HCT116 (cell line): ENCODE measurements at regions not wholly inside any gene's neighbourhood (a gene's known extent, or its start where the extent isn't known, plus 50 kb on each side); places are given as distances from the start of the nearest gene placed in this dataset.

ENCODE experiments used
- ATAC-seq: fragments of 200-7000 bp; cut with Tn5 transposase; 2 replicates; pipeline ENCODE4 v1.9.1; 2020; ENCODE audit warnings: mild to moderate bottlenecking, moderate library complexity
- BruUV-seq: library from RNA; stranded (reverse); fragments of 400-500 nt; replicated peaks from 2 replicates; lab custom pipeline; 2021; lab: Mats Ljungman, UMichigan
- CTCF ChIA-PET: fragments of 300-600 bp; sonication (Branson Sonifier 250); formaldehyde crosslinking; loops from one replicate; lab custom pipeline; 2021; ENCODE audit warnings: antibody characterized with exemption; lab: Charles Lee
- POLR2A ChIA-PET: fragments of 300-600, 350-600 bp; sonication (Branson Sonifier 250); formaldehyde crosslinking; loops from one replicate; lab custom pipeline; 2021; ENCODE audit warnings: antibody characterized with exemption; lab: Charles Lee
- RAD21 ChIA-PET, 2 experiments: fragments of 300-600 bp; sonication (Branson Sonifier 250); formaldehyde crosslinking; loops; one replicate each; lab custom pipeline; 2023; ENCODE audit warnings: low total read pairs in 2 of 2; ENCODE audit not compliant: uncharacterized antibody in 2 of 2, unreplicated experiment in 2 of 2, low non-redundant PET in 1 of 2; lab: Charles Lee
- DNase-seq: peaks from one replicate; pipeline ENCODE4 v3.0.0-alpha.2; 2010; ENCODE audit warnings: low read depth, low spot score
- H2AFZ ChIP-seq: fragments of 200-600 bp; shearing (Covaris generic), sonication (generic); 2 replicates; pipeline ENCODE4 v1.6.1; 2017; ENCODE audit warnings: low read depth, mixed run types, mixed read lengths, antibody characterized with exemption, low read length; ENCODE audit not compliant: poor library complexity, severe bottlenecking
- H3K27ac ChIP-seq: 2 replicates; pipeline ENCODE4 v1.5.1; 2012; ENCODE audit warnings: low read depth, low read length
- H3K27me3 ChIP-seq: fragments of 200-600 bp; sonication (generic); 2 replicates; pipeline ENCODE4 v1.6.1; 2016; ENCODE audit warnings: mixed run types, low read length, mixed read lengths; ENCODE audit not compliant: insufficient read depth
- H3K36me3 ChIP-seq, 2 experiments: fragments of 200-500 bp in 1 of 2; fragments of 200-600 bp in 1 of 2; sonication (Bioruptor generic) in 1 of 2; sonication (generic) in 1 of 2; 2 replicates each; pipeline versions ENCODE4 v1.5.1 to v1.6.1; 2014 to 2016; ENCODE audit warnings: low read length in 2 of 2, inconsistent platforms in 1 of 2, mixed read lengths in 1 of 2, mixed run types in 1 of 2; ENCODE audit not compliant: insufficient read depth in 2 of 2, control insufficient read depth in 1 of 2
- H3K4me1 ChIP-seq, 2 experiments: fragments of 200-600 bp in 1 of 2; sonication (generic) in 1 of 2; 2 replicates each; pipeline versions ENCODE4 v1.5.1 to v1.6.1; 2012 to 2017; ENCODE audit warnings: low read length in 2 of 2, inconsistent platforms in 1 of 2, mild to moderate bottlenecking in 1 of 2, mixed read lengths in 1 of 2, mixed run types in 1 of 2, moderate library complexity in 1 of 2; ENCODE audit not compliant: insufficient read depth in 2 of 2, control insufficient read depth in 1 of 2
- H3K4me2 ChIP-seq: fragments of 200-600 bp; sonication (generic); 2 replicates; pipeline ENCODE4 v1.6.1; 2017; ENCODE audit warnings: mixed run types, low read length, mixed read lengths
- H3K4me3 ChIP-seq, 2 experiments: fragments of 200-600 bp in 1 of 2; sonication (generic) in 1 of 2; replicated peaks in 1 of 2; 2 replicates each; pipeline ENCODE4 v1.5.1; 2011 to 2016; ENCODE audit warnings: low read length in 2 of 2, control low read depth in 1 of 2, low read depth in 1 of 2, mild to moderate bottlenecking in 1 of 2, mixed read lengths in 1 of 2, mixed run types in 1 of 2
- H3K79me2 ChIP-seq: fragments of 200-600 bp; sonication (generic); 2 replicates; pipeline ENCODE4 v1.6.1; 2017; ENCODE audit warnings: mild to moderate bottlenecking, mixed run types, low read length, moderate library complexity, mixed read lengths; ENCODE audit not compliant: insufficient read depth
- H3K9ac ChIP-seq: fragments of 200-600 bp; sonication (generic); 2 replicates; pipeline ENCODE4 v1.6.1; 2016; ENCODE audit warnings: low read length, mixed read lengths
- H3K9me2 ChIP-seq: fragments of 200-600 bp; sonication (generic), shearing (Covaris generic); 2 replicates; pipeline ENCODE4 v1.6.1; 2017; ENCODE audit warnings: mixed run types, mild to moderate bottlenecking, moderate library complexity; ENCODE audit not compliant: insufficient read depth
- H3K9me3 ChIP-seq, 2 experiments: fragments of 200-500 bp in 1 of 2; fragments of 200-600 bp in 1 of 2; sonication (Bioruptor generic) in 1 of 2; sonication (generic) in 1 of 2; 2 replicates each; pipeline ENCODE4 v1.6.1; 2014 to 2017; ENCODE audit warnings: low read length in 2 of 2, mixed read lengths in 2 of 2, inconsistent platforms in 1 of 2, low read depth in 1 of 2, mild to moderate bottlenecking in 1 of 2, mixed run types in 1 of 2, moderate library complexity in 1 of 2; ENCODE audit not compliant: control insufficient read depth in 1 of 2, insufficient read depth in 1 of 2
- H4K20me1 ChIP-seq: fragments of 200-600 bp; sonication (generic), shearing (Covaris generic); 2 replicates; pipeline ENCODE4 v1.6.1; 2017; ENCODE audit warnings: mixed run types, mild to moderate bottlenecking, moderate library complexity; ENCODE audit not compliant: insufficient read depth
- CBX3 ChIP-seq: IDR thresholded peaks from 2 replicates; pipeline ENCODE4 v1.6.1; 2012; ENCODE audit warnings: low read depth
- EGR1 ChIP-seq: IDR thresholded peaks from 2 replicates; pipeline ENCODE4 v1.6.1; 2012; ENCODE audit warnings: low read depth
- ELF1 ChIP-seq: IDR thresholded peaks from 2 replicates; pipeline ENCODE4 v1.6.1; 2012; ENCODE audit warnings: low read depth, borderline replicate concordance
- EZH2 ChIP-seq: fragments of 200-600 bp; sonication (generic); IDR thresholded peaks from 2 replicates; pipeline ENCODE4 v1.6.1; 2017; ENCODE audit warnings: antibody characterized with exemption, mixed run types
- EZH2phosphoT487 ChIP-seq: fragments of 200-600 bp; IDR thresholded peaks from 2 replicates; pipeline ENCODE4 v1.6.1; 2018; ENCODE audit warnings: antibody characterized with exemption, borderline replicate concordance
- FOSL1 ChIP-seq: IDR thresholded peaks from 2 replicates; pipeline ENCODE4 v1.6.1; 2012; ENCODE audit warnings: low read depth
- JUND ChIP-seq: IDR thresholded peaks from 2 replicates; pipeline ENCODE4 v1.6.1; 2012
- MAX ChIP-seq: IDR thresholded peaks from 2 replicates; pipeline ENCODE4 v1.6.1; 2012
- POLR2A ChIP-seq: IDR thresholded peaks from 2 replicates; pipeline ENCODE4 v1.7.0; 2011; ENCODE audit warnings: borderline replicate concordance; ENCODE audit not compliant: insufficient read depth, insufficient read length; ENCODE audit errors: extremely low read depth
- POLR2AphosphoS5 ChIP-seq: IDR thresholded peaks from 2 replicates; pipeline ENCODE4 v1.6.1; 2011; ENCODE audit warnings: mild to moderate bottlenecking, low read depth, low read length, moderate library complexity
- SIN3A ChIP-seq: IDR thresholded peaks from 2 replicates; pipeline ENCODE4 v1.6.1; 2012; ENCODE audit warnings: low read depth
- SP1 ChIP-seq: IDR thresholded peaks from 2 replicates; pipeline ENCODE4 v1.6.1; 2012; ENCODE audit warnings: low read depth
- TCF7L2 ChIP-seq: IDR thresholded peaks from 2 replicates; pipeline ENCODE4 v1.7.0; 2011; ENCODE audit warnings: borderline replicate concordance, inconsistent platforms; ENCODE audit not compliant: insufficient read depth, insufficient read length; ENCODE audit errors: extremely low read depth
- ZFX ChIP-seq: fragments of 450-650 bp; IDR thresholded peaks from 2 replicates; pipeline ENCODE4 v1.6.1; 2017
- ZNF274 ChIP-seq: fragments of 200-500 bp; sonication (Bioruptor generic); IDR thresholded peaks from 2 replicates; pipeline ENCODE4 v1.6.1; 2014; ENCODE audit warnings: mild to moderate bottlenecking, low read depth, low read length, inconsistent platforms
- intact Hi-C: fragments of 100-400 bp; cut with micrococcal nuclease; formaldehyde crosslinking; loops from 2 replicates; pipeline ENCODE4 v1.10.0; 2022
- TF ChIP-seq, protein P1 (sequence below): IDR thresholded peaks from 2 replicates; pipeline ENCODE4 v1.6.1; 2012; ENCODE audit warnings: low read depth
- TF ChIP-seq, protein P2 (sequence below), 3 experiments: fragments of 200-600 bp in 1 of 3; sonication (generic) in 1 of 3; IDR thresholded peaks in 2 of 3; conservative IDR thresholded peaks in 1 of 3; 2 replicates each; pipeline ENCODE4 v1.5.1; 2012 to 2017; ENCODE audit warnings: low read depth in 2 of 3, low read length in 2 of 3, antibody characterized with exemption in 1 of 3, borderline replicate concordance in 1 of 3, control low read depth in 1 of 3, mild to moderate bottlenecking in 1 of 3, mixed read lengths in 1 of 3, mixed run types in 1 of 3, moderate library complexity in 1 of 3; ENCODE audit not compliant: insufficient read depth in 1 of 3

DNA sequence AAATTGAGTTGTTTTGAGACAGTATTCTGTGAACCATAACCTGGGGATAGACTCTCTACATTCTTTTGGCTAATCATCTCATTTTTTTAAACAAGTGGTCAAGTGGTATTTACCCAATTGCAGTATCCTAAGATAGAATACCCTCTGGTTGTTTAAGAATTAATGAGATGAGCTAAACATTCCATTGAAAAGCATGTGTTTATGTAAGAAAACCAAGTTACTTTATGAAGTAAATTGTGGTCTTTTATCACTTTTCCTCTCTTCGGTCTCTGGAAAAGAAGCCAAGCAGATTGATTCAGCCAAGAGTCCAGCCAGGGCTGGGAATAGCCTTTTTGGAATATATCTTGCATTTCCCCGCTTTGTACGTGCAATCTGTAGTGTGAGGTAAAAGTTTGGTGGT is 185.7 kb upstream of the TOPAZ1 start:
- no TSS peak for BruUV-seq
- Histone ChIP-seq H3K9ac (no peak overlapping the region), H3K27ac (no peak overlapping the region), H3K9me3 (no peaks in the 10 kb centered on the region)
- intact Hi-C loops, result no loop called here
- ChIA-PET RAD21 (no interaction called here), POLR2A (no interaction called here), CTCF (no interaction called here)
- ATAC-seq, result no peak
- TF ChIP-seq JUND (no peak), EGR1 (no peak), ZNF274 (no peak), MAX (no peak), CBX3 (no peak), TCF7L2 (no peak), ELF1 (no peak), FOSL1 (no peak), EZH2phosphoT487 (no peak), POLR2AphosphoS5 (no peak), SIN3A (no peak), ZFX (no peak), EZH2 (no peak), POLR2A (no peak), SP1 (no peak)
- TF ChIP-seq, protein P1, sequence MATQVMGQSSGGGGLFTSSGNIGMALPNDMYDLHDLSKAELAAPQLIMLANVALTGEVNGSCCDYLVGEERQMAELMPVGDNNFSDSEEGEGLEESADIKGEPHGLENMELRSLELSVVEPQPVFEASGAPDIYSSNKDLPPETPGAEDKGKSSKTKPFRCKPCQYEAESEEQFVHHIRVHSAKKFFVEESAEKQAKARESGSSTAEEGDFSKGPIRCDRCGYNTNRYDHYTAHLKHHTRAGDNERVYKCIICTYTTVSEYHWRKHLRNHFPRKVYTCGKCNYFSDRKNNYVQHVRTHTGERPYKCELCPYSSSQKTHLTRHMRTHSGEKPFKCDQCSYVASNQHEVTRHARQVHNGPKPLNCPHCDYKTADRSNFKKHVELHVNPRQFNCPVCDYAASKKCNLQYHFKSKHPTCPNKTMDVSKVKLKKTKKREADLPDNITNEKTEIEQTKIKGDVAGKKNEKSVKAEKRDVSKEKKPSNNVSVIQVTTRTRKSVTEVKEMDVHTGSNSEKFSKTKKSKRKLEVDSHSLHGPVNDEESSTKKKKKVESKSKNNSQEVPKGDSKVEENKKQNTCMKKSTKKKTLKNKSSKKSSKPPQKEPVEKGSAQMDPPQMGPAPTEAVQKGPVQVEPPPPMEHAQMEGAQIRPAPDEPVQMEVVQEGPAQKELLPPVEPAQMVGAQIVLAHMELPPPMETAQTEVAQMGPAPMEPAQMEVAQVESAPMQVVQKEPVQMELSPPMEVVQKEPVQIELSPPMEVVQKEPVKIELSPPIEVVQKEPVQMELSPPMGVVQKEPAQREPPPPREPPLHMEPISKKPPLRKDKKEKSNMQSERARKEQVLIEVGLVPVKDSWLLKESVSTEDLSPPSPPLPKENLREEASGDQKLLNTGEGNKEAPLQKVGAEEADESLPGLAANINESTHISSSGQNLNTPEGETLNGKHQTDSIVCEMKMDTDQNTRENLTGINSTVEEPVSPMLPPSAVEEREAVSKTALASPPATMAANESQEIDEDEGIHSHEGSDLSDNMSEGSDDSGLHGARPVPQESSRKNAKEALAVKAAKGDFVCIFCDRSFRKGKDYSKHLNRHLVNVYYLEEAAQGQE, result no peak
- TF ChIP-seq, protein P2, sequence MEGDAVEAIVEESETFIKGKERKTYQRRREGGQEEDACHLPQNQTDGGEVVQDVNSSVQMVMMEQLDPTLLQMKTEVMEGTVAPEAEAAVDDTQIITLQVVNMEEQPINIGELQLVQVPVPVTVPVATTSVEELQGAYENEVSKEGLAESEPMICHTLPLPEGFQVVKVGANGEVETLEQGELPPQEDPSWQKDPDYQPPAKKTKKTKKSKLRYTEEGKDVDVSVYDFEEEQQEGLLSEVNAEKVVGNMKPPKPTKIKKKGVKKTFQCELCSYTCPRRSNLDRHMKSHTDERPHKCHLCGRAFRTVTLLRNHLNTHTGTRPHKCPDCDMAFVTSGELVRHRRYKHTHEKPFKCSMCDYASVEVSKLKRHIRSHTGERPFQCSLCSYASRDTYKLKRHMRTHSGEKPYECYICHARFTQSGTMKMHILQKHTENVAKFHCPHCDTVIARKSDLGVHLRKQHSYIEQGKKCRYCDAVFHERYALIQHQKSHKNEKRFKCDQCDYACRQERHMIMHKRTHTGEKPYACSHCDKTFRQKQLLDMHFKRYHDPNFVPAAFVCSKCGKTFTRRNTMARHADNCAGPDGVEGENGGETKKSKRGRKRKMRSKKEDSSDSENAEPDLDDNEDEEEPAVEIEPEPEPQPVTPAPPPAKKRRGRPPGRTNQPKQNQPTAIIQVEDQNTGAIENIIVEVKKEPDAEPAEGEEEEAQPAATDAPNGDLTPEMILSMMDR (IDR thresholded peaks at IDR 0.05 in 2 of 3, conservative IDR thresholded peaks at IDR 0.05 in 1 of 3; ENCODE audit: borderline replicate concordance in 1 of 3, insufficient read depth in 1 of 3, low read depth in 2 of 3, low read length in 2 of 3), result no peak
- TF ChIP-seq, all 23 proteins: peak for 0
- H3K27me3 ChIP-seq, result peaks cover 22% of the 10 kb centered on the region; the same call in 1 of the 2 replicates
- no peak for DNase-seq
- no peaks in the 10 kb centered on the region for H3K36me3 ChIP-seq
- H3K4me3 ChIP-seq, result no peak overlapping the region
- H3K4me2 ChIP-seq, result no peak overlapping the region
- H4K20me1 ChIP-seq, result no peaks in the 10 kb centered on the region
- no peak overlapping the region for H2AFZ ChIP-seq
- H3K4me1 ChIP-seq, result peaks cover 0 to 15% of the 10 kb centered on the region in 2 experiments; a peak in 1 of 4 replicates
- no peaks in the 10 kb centered on the region for H3K9me2 ChIP-seq
- H3K79me2 ChIP-seq, result no peaks in the 10 kb centered on the region
